ENCODE measurements at regions not wholly inside any gene's neighbourhood (a gene's known extent, or its start where the extent isn't known, plus 50 kb on each side); places are given as distances from the start of the nearest gene placed in this dataset.

GRCh38 chr4:128358913-128359279 is 71.3 kb upstream of the PGRMC2 start:
- in situ Hi-C loops (cut with MboI; ENCODE audit: low pct_unique_long_range_greater_than_20kb, low sequenced_read_pairs) = no loop called here
- DNase-seq = no peak

GRCh38 chr4:128358231-128358912 is 70.8 kb upstream of the PGRMC2 start:
- in situ Hi-C loops (cut with MboI; ENCODE audit: low pct_unique_long_range_greater_than_20kb, low sequenced_read_pairs) = no loop called here
- no peak for DNase-seq

GRCh38 chr4:128357286-128357685 is 69.7 kb upstream of the PGRMC2 start:
- DNase-seq = no peak
- in situ Hi-C loops (cut with MboI; ENCODE audit: low pct_unique_long_range_greater_than_20kb, low sequenced_read_pairs) = no loop called here

GRCh38 chr4:128355305-128355704 is 67.7 kb upstream of the PGRMC2 start:
- in situ Hi-C loops (cut with MboI; ENCODE audit: low pct_unique_long_range_greater_than_20kb, low sequenced_read_pairs) = no loop called here
- no peak for DNase-seq

GRCh38 chr4:128354205-128354821 is 66.7 kb upstream of the PGRMC2 start:
- DNase-seq = no peak

GRCh38 chr4:128353791-128354190 is 66.2 kb upstream of the PGRMC2 start:
- no peak for DNase-seq
- in situ Hi-C loops (cut with MboI; ENCODE audit: low pct_unique_long_range_greater_than_20kb, low sequenced_read_pairs) = no loop called here

More at GRCh38 chr4:128354205-128354821, 66.7 kb upstream of the PGRMC2 start:
- in situ Hi-C loops (cut with MboI; ENCODE audit: low pct_unique_long_range_greater_than_20kb, low sequenced_read_pairs) = no loop called here

GRCh38 chr4:128351502-128351901 is 63.9 kb upstream of the PGRMC2 start:
- in situ Hi-C loops (cut with MboI; ENCODE audit: low pct_unique_long_range_greater_than_20kb, low sequenced_read_pairs) = no loop called here
- DNase-seq = no peak

- in situ Hi-C loops (cut with MboI; ENCODE audit: low pct_unique_long_range_greater_than_20kb, low sequenced_read_pairs) = no loop called here
- DNase-seq = no peak
Observed at GRCh38 chr4:128350449-128351045, 62.9 kb upstream of the PGRMC2 start.

GRCh38 chr4:128349921-128350320 is 62.3 kb upstream of the PGRMC2 start:
- no peak for DNase-seq
- in situ Hi-C loops (cut with MboI; ENCODE audit: low pct_unique_long_range_greater_than_20kb, low sequenced_read_pairs) = no loop called here

GRCh38 chr4:128347930-128348660 is 60.5 kb upstream of the PGRMC2 start:
- in situ Hi-C loops (cut with MboI; ENCODE audit: low pct_unique_long_range_greater_than_20kb, low sequenced_read_pairs) = no loop called here
- DNase-seq = no peak

- no peak for DNase-seq
Observed at GRCh38 chr4:128347175-128347868, 59.7 kb upstream of the PGRMC2 start.

GRCh38 chr4:128346054-128346716 is 58.6 kb upstream of the PGRMC2 start:
- no peak for DNase-seq

More at GRCh38 chr4:128347175-128347868, 59.7 kb upstream of the PGRMC2 start:
- in situ Hi-C loops (cut with MboI; ENCODE audit: low pct_unique_long_range_greater_than_20kb, low sequenced_read_pairs) = no loop called here

GRCh38 chr4:128345650-128346049 is 58.0 kb upstream of the PGRMC2 start:
- no peak for DNase-seq
- in situ Hi-C loops (cut with MboI; ENCODE audit: low pct_unique_long_range_greater_than_20kb, low sequenced_read_pairs) = no loop called here

More at GRCh38 chr4:128346054-128346716, 58.6 kb upstream of the PGRMC2 start:
- in situ Hi-C loops (cut with MboI; ENCODE audit: low pct_unique_long_range_greater_than_20kb, low sequenced_read_pairs) = no loop called here

- in situ Hi-C loops (cut with MboI; ENCODE audit: low pct_unique_long_range_greater_than_20kb, low sequenced_read_pairs) = no loop called here
- no peak for DNase-seq
Observed at GRCh38 chr4:128342762-128343161, 55.1 kb upstream of the PGRMC2 start.

- in situ Hi-C loops (cut with MboI; ENCODE audit: low pct_unique_long_range_greater_than_20kb, low sequenced_read_pairs) = no loop called here
- no peak for DNase-seq
Observed at GRCh38 chr4:128341634-128342033, 54.0 kb upstream of the PGRMC2 start.

GRCh38 chr4:128338634-128339355 is 51.2 kb upstream of the PGRMC2 start:
- in situ Hi-C loops (cut with MboI; ENCODE audit: low pct_unique_long_range_greater_than_20kb, low sequenced_read_pairs) = no loop called here
- no peak for DNase-seq

- no peak for DNase-seq
- in situ Hi-C loops (cut with MboI; ENCODE audit: low pct_unique_long_range_greater_than_20kb, low sequenced_read_pairs) = no loop called here
Observed at GRCh38 chr4:128337863-128338262, 50.2 kb upstream of the PGRMC2 start.
